ENCODE measurements at regions not wholly inside any gene's neighbourhood (a gene's known extent, or its start where the extent isn't known, plus 50 kb on each side); places are given as distances from the start of the nearest gene placed in this dataset.

- ATAC-seq = no peak
Measured at GRCh38 chr17:34847938-34848337, 113.3 kb downstream of the CCT6B start.

More at GRCh38 chr17:34847938-34848337, 113.3 kb downstream of the CCT6B start:
- Histone ChIP-seq H3K79me2 (replicated peaks; ENCODE audit: insufficient read depth) (no peaks in the 10 kb centered on the region), H3K4me2 (no peak overlapping the region), H3K4me3 (no peak overlapping the region), H3F3A (replicated peaks; ENCODE audit: low read depth) (no peaks in the 10 kb centered on the region), H3K27me3 (ENCODE audit: insufficient read depth) (no peaks in the 10 kb centered on the region), H3K9me2 (ENCODE audit: insufficient read depth) (peaks cover 5% of the 10 kb centered on the region; the same call in 1 of the 2 replicates), H3K36me3 (ENCODE audit: insufficient read depth) (no peaks in the 10 kb centered on the region), H3K27ac (ENCODE audit: low read depth) (no peak overlapping the region), H2AFZ (no peak overlapping the region), H4K20me1 (replicated peaks; ENCODE audit: insufficient read depth) (no peaks in the 10 kb centered on the region), H3K4me1 (ENCODE audit: insufficient read depth) (peaks cover 3% of the 10 kb centered on the region; the same call in 1 of the 2 replicates)
- H3K36me3 Mint-ChIP-seq (ENCODE audit: low read depth) = no peaks in the 10 kb centered on the region
- peaks cover 6% of the 10 kb centered on the region for H3K27me3 Mint-ChIP-seq (ENCODE audit: insufficient read depth, low read depth, poor library complexity)
- no peak for DNase-seq (ENCODE audit: low spot score)
- H3K9me3 Mint-ChIP-seq = no peaks in the 10 kb centered on the region
- peaks cover 15% of the 10 kb centered on the region for H3K4me1 Mint-ChIP-seq
- H3K27ac Mint-ChIP-seq = no peak overlapping the region
- no peak overlapping the region for H3K4me3 Mint-ChIP-seq
- TF ChIP-seq NANOG (IDR thresholded peaks at IDR 0.05; ENCODE audit: borderline replicate concordance) (no peak), STAT1 (IDR thresholded peaks at IDR 0.05; ENCODE audit: unreplicated experiment) (no peak), POLR2AphosphoS5 (IDR thresholded peaks at IDR 0.05; ENCODE audit: low read depth) (no peak), CREB1 (CRISPR knock-in tag; IDR thresholded peaks at IDR 0.05; ENCODE audit: low read depth) (no peak), EZH2phosphoT487 (IDR thresholded peaks at IDR 0.05; ENCODE audit: unreplicated experiment) (no peak), EZH2 (IDR thresholded peaks at IDR 0.05; ENCODE audit: low read depth, unreplicated experiment) (no peak), JUNB (IDR thresholded peaks at IDR 0.05; ENCODE audit: unreplicated experiment) (no peak), CTCF (conservative IDR thresholded peaks at IDR 0.05; ENCODE audit: low read depth in 2 of 2) (no peak), ETS1 (IDR thresholded peaks at IDR 0.05) (no peak), REST (IDR thresholded peaks at IDR 0.05; ENCODE audit: unreplicated experiment) (no peak)
